ENCODE measurements at regions not wholly inside any gene's neighbourhood (a gene's known extent, or its start where the extent isn't known, plus 50 kb on each side); places are given as distances from the start of the nearest gene placed in this dataset.

DNA sequence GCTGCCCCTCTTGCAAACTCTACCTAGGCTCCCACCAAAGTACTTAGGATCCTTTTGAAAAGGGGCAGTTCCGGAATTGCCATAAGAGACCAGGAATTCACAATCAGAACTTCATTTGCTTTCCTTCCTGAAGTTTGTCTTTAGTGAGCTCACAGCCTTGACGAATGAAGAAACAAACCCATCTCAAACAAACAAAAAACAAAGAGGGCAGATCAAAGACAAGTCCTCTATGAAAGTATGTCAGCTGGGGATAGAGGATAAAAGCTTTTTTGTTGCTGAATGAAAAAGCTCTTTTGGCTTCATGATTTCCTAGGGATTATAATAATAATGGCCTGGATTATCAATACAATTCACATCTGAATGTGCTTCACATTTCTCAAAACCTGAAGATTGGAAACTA lies 357.9 kb upstream of the DUSP10 start:
- H3K9ac ChIP-seq (ENCODE audit: low read length) = no peak overlapping the region
- no peak overlapping the region for H2AFZ ChIP-seq (ENCODE audit: low read depth, low read length)
- no peaks in the 10 kb centered on the region for H3K36me3 ChIP-seq (replicated peaks; ENCODE audit: low read depth, low read length)
- TF ChIP-seq EZH2phosphoT487 (IDR thresholded peaks at IDR 0.05; ENCODE audit: low read depth) (no peak), CTCF (IDR thresholded peaks at IDR 0.05; ENCODE audit: low read depth, low read length) (no peak)
- H3K27me3 ChIP-seq (ENCODE audit: low read depth, low read length) = peaks cover 12% of the 10 kb centered on the region; the same call in 1 of the 2 replicates
- H3K4me2 ChIP-seq (ENCODE audit: low read length) = no peak overlapping the region
- H4K20me1 ChIP-seq (ENCODE audit: insufficient read depth, low read length) = no peaks in the 10 kb centered on the region
- no peaks in the 10 kb centered on the region for H3K79me2 ChIP-seq (ENCODE audit: low read length)
- no peaks in the 10 kb centered on the region for H3K9me3 ChIP-seq (ENCODE audit: insufficient read depth, low read length)
- H3K4me1 ChIP-seq (ENCODE audit: low read length) = peaks cover 4% of the 10 kb centered on the region
- H3K27ac ChIP-seq (ENCODE audit: low read length) = no peak overlapping the region
- H3K4me3 ChIP-seq (ENCODE audit: low read length) = no peak overlapping the region

GRCh38 chr1:222098404-222098803 lies 356.5 kb upstream of the DUSP10 start:
- Histone ChIP-seq H3K9me3 (ENCODE audit: insufficient read depth, low read length) (no peaks in the 10 kb centered on the region), H4K20me1 (ENCODE audit: insufficient read depth, low read length) (no peaks in the 10 kb centered on the region), H3K4me2 (ENCODE audit: low read length) (no peak overlapping the region), H2AFZ (ENCODE audit: low read depth, low read length) (no peak overlapping the region), H3K36me3 (replicated peaks; ENCODE audit: low read depth, low read length) (no peaks in the 10 kb centered on the region), H3K79me2 (ENCODE audit: low read length) (no peaks in the 10 kb centered on the region), H3K27me3 (ENCODE audit: low read depth, low read length) (peaks cover 12% of the 10 kb centered on the region; the same call in 1 of the 2 replicates), H3K27ac (ENCODE audit: low read length) (no peak overlapping the region), H3K4me3 (ENCODE audit: low read length) (no peak overlapping the region), H3K4me1 (ENCODE audit: low read length) (peaks cover 4% of the 10 kb centered on the region), H3K9ac (ENCODE audit: low read length) (no peak overlapping the region)
- no peak for TF ChIP-seq EZH2phosphoT487 (IDR thresholded peaks at IDR 0.05; ENCODE audit: low read depth)
- TF ChIP-seq CTCF (IDR thresholded peaks at IDR 0.05; ENCODE audit: low read depth, low read length) = no peak

DNA sequence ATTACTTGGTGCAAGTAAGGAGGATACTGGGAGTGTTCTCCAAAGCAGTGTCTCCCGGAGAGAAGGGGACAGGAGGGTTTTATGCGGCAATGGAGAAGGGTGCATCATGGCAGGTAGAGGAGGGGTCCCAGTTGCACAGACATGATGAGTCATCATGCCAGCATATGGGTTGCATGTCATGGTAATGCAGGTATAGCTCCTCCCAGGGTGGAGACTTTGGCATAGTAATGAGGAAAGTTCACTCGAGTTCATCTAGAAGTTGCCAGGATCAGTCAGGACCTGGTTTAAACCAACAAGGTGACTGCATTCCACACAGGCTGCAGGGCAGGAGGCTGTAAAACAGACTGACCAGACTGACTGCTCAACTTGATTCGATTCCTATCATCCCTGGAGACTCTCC lies 355.7 kb upstream of the DUSP10 start:
- Histone ChIP-seq H3K79me2 (ENCODE audit: low read length) (no peaks in the 10 kb centered on the region), H3K36me3 (replicated peaks; ENCODE audit: low read depth, low read length) (no peaks in the 10 kb centered on the region), H2AFZ (ENCODE audit: low read depth, low read length) (no peak overlapping the region), H3K27ac (ENCODE audit: low read length) (no peak overlapping the region), H3K9ac (ENCODE audit: low read length) (no peak overlapping the region), H3K4me2 (ENCODE audit: low read length) (no peak overlapping the region), H3K9me3 (ENCODE audit: insufficient read depth, low read length) (no peaks in the 10 kb centered on the region), H3K4me1 (ENCODE audit: low read length) (peaks cover 4% of the 10 kb centered on the region), H3K4me3 (ENCODE audit: low read length) (no peak overlapping the region), H3K27me3 (ENCODE audit: low read depth, low read length) (peaks cover 11% of the 10 kb centered on the region; the same call in 1 of the 2 replicates), H4K20me1 (ENCODE audit: insufficient read depth, low read length) (no peaks in the 10 kb centered on the region)
- no peak for TF ChIP-seq EZH2phosphoT487 (IDR thresholded peaks at IDR 0.05; ENCODE audit: low read depth)
- TF ChIP-seq CTCF (IDR thresholded peaks at IDR 0.05; ENCODE audit: low read depth, low read length) = no peak

DNA sequence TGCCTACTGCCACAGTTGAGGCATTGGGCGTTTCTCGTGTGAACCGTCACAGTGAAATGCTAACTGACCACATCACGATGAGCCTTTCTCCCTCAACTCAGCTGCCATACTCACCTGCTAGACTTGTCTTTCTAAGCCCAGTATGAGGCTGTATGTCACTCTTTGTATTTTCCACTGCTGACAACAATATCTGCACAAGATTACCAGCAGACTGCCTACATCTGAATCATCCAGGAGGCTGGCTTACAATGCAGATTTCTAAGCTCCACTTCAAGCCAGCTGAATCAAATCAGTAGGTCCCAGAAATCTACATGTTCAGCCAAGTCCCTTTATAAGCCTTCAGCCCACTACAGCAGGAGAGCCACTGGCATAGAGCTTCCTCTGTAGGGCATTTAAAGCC lies 355.0 kb upstream of the DUSP10 start:
- H3K4me3 ChIP-seq (ENCODE audit: low read length) = no peak overlapping the region
- no peaks in the 10 kb centered on the region for H3K36me3 ChIP-seq (replicated peaks; ENCODE audit: low read depth, low read length)
- H4K20me1 ChIP-seq (ENCODE audit: insufficient read depth, low read length) = no peaks in the 10 kb centered on the region
- H2AFZ ChIP-seq (ENCODE audit: low read depth, low read length) = no peak overlapping the region
- H3K9ac ChIP-seq (ENCODE audit: low read length) = no peak overlapping the region
- no peak overlapping the region for H3K27ac ChIP-seq (ENCODE audit: low read length)
- H3K4me2 ChIP-seq (ENCODE audit: low read length) = no peak overlapping the region
- H3K4me1 ChIP-seq (ENCODE audit: low read length) = peaks cover 10% of the 10 kb centered on the region
- H3K79me2 ChIP-seq (ENCODE audit: low read length) = no peaks in the 10 kb centered on the region
- peaks cover 9% of the 10 kb centered on the region; the same call in 1 of the 2 replicates for H3K27me3 ChIP-seq (ENCODE audit: low read depth, low read length)
- no peak for TF ChIP-seq EZH2phosphoT487 (IDR thresholded peaks at IDR 0.05; ENCODE audit: low read depth)
- no peak for TF ChIP-seq CTCF (IDR thresholded peaks at IDR 0.05; ENCODE audit: low read depth, low read length)
- no peaks in the 10 kb centered on the region for H3K9me3 ChIP-seq (ENCODE audit: insufficient read depth, low read length)
